Naive B cell (primary cell): ENCODE measurements at regions not wholly inside any gene's neighbourhood (a gene's known extent, or its start where the extent isn't known, plus 50 kb on each side); places are given as distances from the start of the nearest gene placed in this dataset.

Source experiments
- ATAC-seq, 2 donors: fragments of 150-1000 bp; cut with Tn5 transposase; 2 replicates each; pipeline ENCODE4 v1.10.0; 2021; ENCODE audit warnings: low read depth in 2 of 2, mild to moderate bottlenecking in 2 of 2, moderate library complexity in 2 of 2
- DNase-seq: peaks from one replicate; pipeline ENCODE4 v3.0.0; 2022
- H3K27ac Mint-ChIP-seq, 6 donors: one replicate each; pipeline ENCODE4 v1.8.0; 2020 to 2022; ENCODE audit warnings: mild to moderate bottlenecking in 6 of 6, mixed read lengths in 6 of 6, moderate library complexity in 5 of 6, inconsistent platforms in 2 of 6
- H3K27me3 Mint-ChIP-seq, 3 donors: one replicate each; pipeline ENCODE4 v1.8.0; 2021 to 2022; ENCODE audit warnings: mixed read lengths in 3 of 3, mild to moderate bottlenecking in 1 of 3
- H3K36me3 Mint-ChIP-seq, 2 donors: one replicate each; pipeline ENCODE4 v1.8.0; 2020 to 2022; ENCODE audit warnings: mixed read lengths in 2 of 2, inconsistent platforms in 1 of 2, mild to moderate bottlenecking in 1 of 2
- H3K4me1 Mint-ChIP-seq, 3 donors: one replicate each; pipeline ENCODE4 v1.8.0; 2020 to 2022; ENCODE audit warnings: mixed read lengths in 3 of 3, inconsistent platforms in 1 of 3, mild to moderate bottlenecking in 1 of 3, moderate library complexity in 1 of 3
- H3K4me3 Mint-ChIP-seq, 8 donors: one replicate each; pipeline ENCODE4 v1.8.0; 2020 to 2022; ENCODE audit warnings: mild to moderate bottlenecking in 8 of 8, mixed read lengths in 8 of 8, moderate library complexity in 8 of 8, inconsistent platforms in 2 of 8
- H3K9me3 Mint-ChIP-seq, 7 donors: one replicate each; pipeline ENCODE4 v1.8.0; 2020 to 2022; ENCODE audit warnings: mixed read lengths in 7 of 7, mild to moderate bottlenecking in 5 of 7, inconsistent platforms in 2 of 7, moderate library complexity in 1 of 7

GRCh38 chr9:87433853-87434252 lies 63.8 kb upstream of the DAPK1 start:
- no peak overlapping the region for H3K4me3 Mint-ChIP-seq

GRCh38 chr9:87434366-87434765 lies 63.3 kb upstream of the DAPK1 start:
- Mint-ChIP-seq H3K27me3 (peaks cover 0 to 11% (median 8%) of the 10 kb centered on the region in 3 donors), H3K4me1 (peaks cover 0 to 4% (median 0%) of the 10 kb centered on the region in 3 donors), H3K27ac (no peak overlapping the region), H3K36me3 (peaks cover 0 to 7% of the 10 kb centered on the region in 2 donors), H3K9me3 (peaks cover 0 to 9% (median 0%) of the 10 kb centered on the region in 7 donors), H3K4me3 (no peak overlapping the region)
- ATAC-seq (no peak), DNase-seq (no peak)

More at GRCh38 chr9:87433853-87434252, 63.8 kb upstream of the DAPK1 start:
- Mint-ChIP-seq H3K27ac (no peak overlapping the region), H3K4me1 (peaks cover 0 to 4% (median 0%) of the 10 kb centered on the region in 3 donors), H3K27me3 (peaks cover 0 to 11% (median 8%) of the 10 kb centered on the region in 3 donors), H3K9me3 (peaks cover 0 to 9% (median 0%) of the 10 kb centered on the region in 7 donors), H3K36me3 (peaks cover 0 to 7% of the 10 kb centered on the region in 2 donors)
- no peak for ATAC-seq
- DNase-seq = no peak

DNA sequence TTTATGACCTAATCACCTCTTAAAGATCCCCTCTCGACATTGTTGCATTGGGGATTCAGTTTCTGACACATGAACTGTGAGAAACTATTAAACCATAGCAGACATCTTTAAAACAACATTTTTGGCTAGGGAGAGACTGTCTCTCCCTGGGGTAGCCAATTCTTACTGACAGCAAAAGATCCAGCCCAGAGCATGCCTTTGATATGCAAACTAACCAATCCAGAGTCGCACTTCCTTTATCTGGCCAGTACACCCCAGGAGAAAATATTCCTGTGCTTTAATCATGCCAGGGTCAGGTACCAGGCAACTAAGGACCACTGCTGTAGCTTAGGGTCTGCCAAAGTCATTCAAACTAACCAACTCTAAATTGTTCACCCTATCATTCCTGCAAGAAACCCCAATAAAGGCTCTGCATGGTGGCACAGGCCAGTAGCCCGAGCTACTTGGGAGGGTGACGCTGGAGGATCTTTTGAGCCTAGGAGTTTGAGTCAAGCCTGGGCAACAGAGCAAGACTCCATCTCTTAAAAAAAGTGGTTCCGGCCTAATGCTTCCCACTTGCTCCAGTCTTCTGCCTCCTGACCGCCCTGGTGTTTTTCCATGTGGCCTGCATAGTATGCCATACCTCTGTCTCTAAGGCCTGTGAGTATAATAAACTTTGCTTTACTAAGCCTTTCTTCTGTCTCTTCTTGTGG lies 62.3 kb upstream of the DAPK1 start:
- H3K9me3 Mint-ChIP-seq = peaks cover 0 to 9% (median 0%) of the 10 kb centered on the region in 7 donors
- peaks cover 0 to 11% (median 8%) of the 10 kb centered on the region in 3 donors for H3K27me3 Mint-ChIP-seq
- H3K4me3 Mint-ChIP-seq = no peak overlapping the region
- DNase-seq = no peak
- peaks cover 0 to 4% (median 0%) of the 10 kb centered on the region in 3 donors for H3K4me1 Mint-ChIP-seq
- no peak overlapping the region for H3K27ac Mint-ChIP-seq
- ATAC-seq = no peak
- H3K36me3 Mint-ChIP-seq = peaks cover 0 to 7% of the 10 kb centered on the region in 2 donors

DNA sequence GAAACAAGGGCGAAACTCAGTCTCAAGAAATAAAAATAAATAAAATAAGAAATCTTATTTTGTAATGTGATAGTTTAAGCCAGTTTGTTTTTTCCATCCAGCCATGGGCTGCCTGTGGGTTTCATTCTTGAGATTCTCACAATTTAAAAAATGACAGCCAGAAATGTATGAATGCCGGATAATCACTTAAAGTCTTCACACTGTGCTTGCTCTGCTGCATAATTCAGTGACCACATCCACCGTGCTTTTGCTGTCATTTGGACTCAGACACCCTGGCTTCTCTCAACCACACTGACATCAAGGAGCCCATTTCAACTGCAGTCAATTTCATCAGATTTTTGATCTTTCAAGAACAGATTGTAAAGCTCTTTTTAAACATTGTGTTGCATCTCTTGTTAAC lies 61.0 kb upstream of the DAPK1 start:
- DNase-seq (no peak), ATAC-seq (no peak)
- peaks cover 0 to 9% (median 0%) of the 10 kb centered on the region in 7 donors for H3K9me3 Mint-ChIP-seq
- H3K36me3 Mint-ChIP-seq = peaks cover 0 to 7% of the 10 kb centered on the region in 2 donors
- H3K4me1 Mint-ChIP-seq = peaks cover 0 to 4% (median 0%) of the 10 kb centered on the region in 3 donors
- no peak overlapping the region for H3K4me3 Mint-ChIP-seq
- H3K27me3 Mint-ChIP-seq = peaks cover 0 to 8% (median 5%) of the 10 kb centered on the region in 3 donors
- H3K27ac Mint-ChIP-seq = no peak overlapping the region

DNA sequence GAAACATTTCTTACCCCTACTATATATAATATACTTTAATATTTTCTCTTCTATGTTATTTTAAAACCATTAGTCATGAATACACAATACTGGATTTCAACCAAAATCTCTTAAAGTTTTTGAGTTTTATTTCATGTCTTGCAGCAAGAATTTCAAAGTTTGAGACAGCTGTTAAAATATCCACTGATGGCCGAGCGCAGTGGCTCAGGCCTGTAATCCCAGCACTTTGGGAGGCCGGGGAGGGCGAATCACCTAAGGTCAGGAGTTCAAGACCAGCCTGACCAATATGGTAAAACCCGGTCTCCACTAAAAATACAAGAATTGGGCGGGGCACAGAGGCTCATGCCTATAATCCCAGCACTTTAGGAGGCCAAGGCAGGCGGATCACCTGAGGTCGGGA lies 59.7 kb upstream of the DAPK1 start:
- ATAC-seq (no peak), DNase-seq (no peak)
- H3K27ac Mint-ChIP-seq = no peak overlapping the region
- H3K36me3 Mint-ChIP-seq = peaks cover 0 to 7% of the 10 kb centered on the region in 2 donors
- peaks cover 0 to 4% (median 0%) of the 10 kb centered on the region in 3 donors for H3K4me1 Mint-ChIP-seq
- peaks cover 0 to 6% (median 0%) of the 10 kb centered on the region in 7 donors for H3K9me3 Mint-ChIP-seq
- H3K4me3 Mint-ChIP-seq = no peak overlapping the region
- H3K27me3 Mint-ChIP-seq = peaks cover 0 to 8% (median 0%) of the 10 kb centered on the region in 3 donors

- no peaks in the 10 kb centered on the region for H3K36me3 Mint-ChIP-seq
- ATAC-seq = no peak
- DNase-seq = no peak
Measured at GRCh38 chr9:87441251-87441650, 56.4 kb upstream of the DAPK1 start.

GRCh38 chr9:87442451-87442850 lies 55.2 kb upstream of the DAPK1 start:
- H3K4me1 Mint-ChIP-seq = peaks cover 6 to 10% (median 7%) of the 10 kb centered on the region in 3 donors
- no peak overlapping the region for H3K27ac Mint-ChIP-seq
- H3K9me3 Mint-ChIP-seq = peaks cover 0 to 4% (median 0%) of the 10 kb centered on the region in 7 donors
- ATAC-seq = no peak
- DNase-seq = no peak
- H3K36me3 Mint-ChIP-seq = no peaks in the 10 kb centered on the region
- H3K4me3 Mint-ChIP-seq = no peak overlapping the region
- H3K27me3 Mint-ChIP-seq = no peaks in the 10 kb centered on the region

More at GRCh38 chr9:87441251-87441650, 56.4 kb upstream of the DAPK1 start:
- no peak overlapping the region for H3K27ac Mint-ChIP-seq
- H3K27me3 Mint-ChIP-seq = no peaks in the 10 kb centered on the region
- no peaks in the 10 kb centered on the region for H3K9me3 Mint-ChIP-seq
- peaks cover 4 to 8% (median 6%) of the 10 kb centered on the region in 3 donors for H3K4me1 Mint-ChIP-seq
- H3K4me3 Mint-ChIP-seq = no peak overlapping the region

DNA sequence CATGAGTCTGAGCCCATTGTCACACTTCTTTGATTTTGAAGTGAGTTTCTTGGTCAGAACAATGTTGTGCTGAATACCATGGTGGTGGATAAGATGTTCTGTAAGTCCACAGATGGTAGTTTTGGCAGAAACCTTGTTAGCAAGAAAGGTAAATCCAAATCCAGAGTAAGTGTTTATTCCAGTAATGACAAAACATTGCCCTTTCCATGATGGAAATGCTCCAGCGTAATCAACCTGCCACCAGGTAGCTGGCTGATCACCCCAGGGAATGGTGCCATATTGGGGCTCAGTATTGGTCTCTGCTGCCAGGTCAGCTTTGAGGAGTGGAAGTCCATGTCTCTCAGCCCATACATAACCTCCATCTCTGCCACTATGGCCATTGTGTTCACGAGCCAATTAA lies 54.7 kb upstream of the DAPK1 start:
- Mint-ChIP-seq H3K36me3 (no peaks in the 10 kb centered on the region), H3K27me3 (no peaks in the 10 kb centered on the region), H3K9me3 (peaks cover 0 to 4% (median 0%) of the 10 kb centered on the region in 7 donors), H3K27ac (no peak overlapping the region), H3K4me3 (no peak overlapping the region), H3K4me1 (peaks cover 6 to 10% (median 7%) of the 10 kb centered on the region in 3 donors)
- ATAC-seq = no peak
- DNase-seq = no peak

DNA sequence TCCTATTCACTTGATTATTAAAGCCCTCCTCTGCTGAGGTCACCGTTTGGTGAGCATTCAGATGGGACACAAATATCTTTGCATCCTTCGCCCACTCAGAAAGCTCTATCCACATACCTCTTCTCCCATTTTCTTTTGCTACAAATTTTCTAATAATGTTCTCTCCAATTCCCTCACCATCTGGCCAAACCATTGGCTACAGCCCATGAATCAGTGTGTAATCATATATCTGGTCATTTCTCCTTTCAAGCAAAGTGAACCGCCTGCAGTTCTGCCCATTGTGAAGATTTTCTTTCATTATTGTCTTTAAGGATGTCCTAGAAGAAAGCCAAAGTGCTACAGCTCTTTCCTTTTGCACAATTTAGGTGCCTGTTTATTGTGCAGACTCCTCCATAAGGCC lies 54.2 kb upstream of the DAPK1 start:
- peaks cover 6 to 10% (median 7%) of the 10 kb centered on the region in 3 donors for H3K4me1 Mint-ChIP-seq
- peaks cover 0 to 4% (median 0%) of the 10 kb centered on the region in 7 donors for H3K9me3 Mint-ChIP-seq
- H3K27ac Mint-ChIP-seq = no peak overlapping the region
- H3K4me3 Mint-ChIP-seq = no peak overlapping the region
- no peak for DNase-seq
- H3K36me3 Mint-ChIP-seq = no peaks in the 10 kb centered on the region
- no peak for ATAC-seq
- H3K27me3 Mint-ChIP-seq = no peaks in the 10 kb centered on the region

- Mint-ChIP-seq H3K36me3 (no peaks in the 10 kb centered on the region), H3K4me1 (peaks cover 6 to 10% (median 7%) of the 10 kb centered on the region in 3 donors), H3K9me3 (peaks cover 0 to 4% (median 0%) of the 10 kb centered on the region in 7 donors), H3K27ac (no peak overlapping the region), H3K27me3 (no peaks in the 10 kb centered on the region), H3K4me3 (peak overlapping the region in 4 of 8 donors; percentile 20 to 81 (median 60))
- DNase-seq (peak; percentile 7), ATAC-seq (no peak)
Measured at GRCh38 chr9:87445646-87446045, 52.0 kb upstream of the DAPK1 start.

- DNase-seq (no peak), ATAC-seq (no peak)
- peaks cover 6 to 10% (median 7%) of the 10 kb centered on the region in 3 donors for H3K4me1 Mint-ChIP-seq
- H3K9me3 Mint-ChIP-seq = peaks cover 0 to 4% (median 0%) of the 10 kb centered on the region in 7 donors
- peak overlapping the region in 2 of 8 donors; percentile 11 to 56 for H3K4me3 Mint-ChIP-seq
- no peaks in the 10 kb centered on the region for H3K27me3 Mint-ChIP-seq
- no peak overlapping the region for H3K27ac Mint-ChIP-seq
- no peaks in the 10 kb centered on the region for H3K36me3 Mint-ChIP-seq
Measured at GRCh38 chr9:87446527-87446926, 51.1 kb upstream of the DAPK1 start.

- Mint-ChIP-seq H3K9me3 (peaks cover 0 to 4% (median 0%) of the 10 kb centered on the region in 7 donors), H3K36me3 (no peaks in the 10 kb centered on the region), H3K4me1 (peaks cover 6 to 10% (median 7%) of the 10 kb centered on the region in 3 donors), H3K27ac (no peak overlapping the region), H3K4me3 (no peak overlapping the region), H3K27me3 (no peaks in the 10 kb centered on the region)
- no peak for DNase-seq
- ATAC-seq = no peak
Measured at GRCh38 chr9:87447547-87448432, 49.9 kb upstream of the DAPK1 start.
